HEK293 (cell line): ENCODE measurements at regions not wholly inside any gene's neighbourhood (a gene's known extent, or its start where the extent isn't known, plus 50 kb on each side); places are given as distances from the start of the nearest gene placed in this dataset.

Experiments used
- CTCF ChIA-PET: fragments of 350-600 bp; formaldehyde crosslinking; extraction: SDS; loops from one replicate; lab custom pipeline; 2021; ENCODE audit warnings: antibody characterized with exemption; lab: Yijun Ruan, JAX
- POLR2A ChIA-PET: fragments of 300-600 bp; formaldehyde crosslinking; extraction: SDS; loops from one replicate; lab custom pipeline; 2020; ENCODE audit warnings: antibody characterized with exemption, inconsistent platforms; lab: Yijun Ruan, JAX
- H3K27ac ChIP-seq: fragments of 200-500 bp; sonication (Bioruptor generic); 2 replicates; pipeline ENCODE4 v1.5.1; 2014; ENCODE audit warnings: low read depth, low read length, control low read depth, inconsistent platforms; ENCODE audit errors: extremely low read depth
- H3K36me3 ChIP-seq, 2 experiments: fragments of 200-500 bp in 1 of 2; sonication (Bioruptor generic) in 1 of 2; 1 replicate in 1 of 2; 2 replicates in 1 of 2; pipeline ENCODE4 v1.5.1; 2014 to 2017; ENCODE audit warnings: inconsistent platforms in 2 of 2, low read length in 2 of 2; ENCODE audit not compliant: control insufficient read depth in 2 of 2, insufficient read depth in 1 of 2
- H3K4me1 ChIP-seq: fragments of 200-500 bp; sonication (Bioruptor generic); 2 replicates; pipeline ENCODE4 v1.5.1; 2014; ENCODE audit warnings: mild to moderate bottlenecking, low read length, inconsistent platforms; ENCODE audit not compliant: control insufficient read depth, insufficient read depth
- H3K4me3 ChIP-seq: 2 replicates; pipeline ENCODE4 v1.5.1; 2011; ENCODE audit warnings: low read depth, mild to moderate bottlenecking, control low read depth, low read length, moderate library complexity
- H3K9me3 ChIP-seq: fragments of 200-500 bp; sonication (Bioruptor generic); 2 replicates; pipeline ENCODE4 v1.5.1; 2014; ENCODE audit warnings: low read depth, low read length, inconsistent platforms; ENCODE audit not compliant: control insufficient read depth, insufficient read depth
- GLI2 ChIP-seq: fragments of 450-650 bp; formaldehyde crosslinking; IDR thresholded peaks from 2 replicates; pipeline ENCODE4; 2017; ENCODE audit warnings: missing biosample characterization, missing genetic modification characterization, low read depth, borderline replicate concordance
- KLF16 ChIP-seq: fragments of 450-650 bp; formaldehyde crosslinking; IDR thresholded peaks from 2 replicates; pipeline ENCODE4 v1.5.1; 2017; ENCODE audit warnings: missing biosample characterization, missing genetic modification characterization
- OVOL3 ChIP-seq: fragments of 450-650 bp; formaldehyde crosslinking; IDR thresholded peaks from 2 replicates; pipeline ENCODE4 v1.5.1; 2016; ENCODE audit warnings: missing biosample characterization, missing genetic modification characterization
- SETDB1 ChIP-seq: IDR thresholded peaks from one replicate; pipeline ENCODE4 v1.6.1; 2017; ENCODE audit warnings: mild to moderate bottlenecking, low read length, moderate library complexity, mixed read lengths; ENCODE audit not compliant: insufficient read length
- TRIM28 ChIP-seq: IDR thresholded peaks from 2 replicates; pipeline ENCODE4 v1.6.1; 2011; ENCODE audit warnings: low read length, control low read depth, borderline replicate concordance
- ZNF132 ChIP-seq: fragments of 450-650 bp; formaldehyde crosslinking; IDR thresholded peaks from 2 replicates; pipeline ENCODE4 v1.5.1; 2017; ENCODE audit warnings: missing biosample characterization, missing genetic modification characterization, borderline replicate concordance
- ZNF140 ChIP-seq: fragments of 450-650 bp; formaldehyde crosslinking; IDR thresholded peaks from 2 replicates; pipeline ENCODE4 v1.5.1; 2016; ENCODE audit warnings: missing biosample characterization, missing genetic modification characterization
- ZNF221 ChIP-seq: fragments of 450-650 bp; formaldehyde crosslinking; IDR thresholded peaks from 2 replicates; pipeline ENCODE4 v1.5.1; 2017; ENCODE audit warnings: missing biosample characterization, missing genetic modification characterization, borderline replicate concordance
- ZNF302 ChIP-seq: fragments of 450-650 bp; formaldehyde crosslinking; IDR thresholded peaks from 2 replicates; pipeline ENCODE4 v1.5.1; 2016; ENCODE audit warnings: missing biosample characterization, missing genetic modification characterization, low read depth
- ZNF510 ChIP-seq: fragments of 450-650 bp; formaldehyde crosslinking; IDR thresholded peaks from 2 replicates; pipeline ENCODE4 v1.5.1; 2018; ENCODE audit warnings: mild to moderate bottlenecking, missing genetic modification characterization, missing biosample characterization; ENCODE audit not compliant: insufficient replicate concordance
- ZNF621 ChIP-seq: fragments of 450-650 bp; formaldehyde crosslinking; IDR thresholded peaks from 2 replicates; pipeline ENCODE4 v1.5.1; 2017; ENCODE audit warnings: missing biosample characterization, missing genetic modification characterization
- ZNF654 ChIP-seq: fragments of 450-650 bp; formaldehyde crosslinking; IDR thresholded peaks from 2 replicates; pipeline ENCODE4 v1.5.1; 2016; ENCODE audit warnings: low read depth, missing biosample characterization, missing genetic modification characterization
- ZNF658 ChIP-seq: fragments of 450-650 bp; formaldehyde crosslinking; IDR thresholded peaks from 2 replicates; pipeline ENCODE4; 2016; ENCODE audit warnings: missing biosample characterization, missing genetic modification characterization
- ZNF747 ChIP-seq: fragments of 450-650 bp; formaldehyde crosslinking; IDR thresholded peaks from 2 replicates; pipeline ENCODE4 v1.5.1; 2016; ENCODE audit warnings: missing biosample characterization, missing genetic modification characterization
- ZNF791 ChIP-seq: fragments of 450-650 bp; formaldehyde crosslinking; IDR thresholded peaks from 2 replicates; pipeline ENCODE4 v1.5.1; 2016; ENCODE audit warnings: missing biosample characterization, missing genetic modification characterization
- ZXDB ChIP-seq: fragments of 450-650 bp; formaldehyde crosslinking; IDR thresholded peaks from 2 replicates; pipeline ENCODE4 v1.5.1; 2016; ENCODE audit warnings: missing biosample characterization, missing genetic modification characterization
- TF ChIP-seq, protein P1 (sequence below): fragments of 450-650 bp; formaldehyde crosslinking; IDR thresholded peaks from 2 replicates; pipeline ENCODE4 v1.5.1; 2016; ENCODE audit warnings: missing biosample characterization, missing genetic modification characterization
- TF ChIP-seq, protein P2 (sequence below): fragments of 450-650 bp; formaldehyde crosslinking; IDR thresholded peaks from 2 replicates; pipeline ENCODE4 v1.5.0; 2017; ENCODE audit warnings: missing biosample characterization, missing genetic modification characterization, borderline replicate concordance

DNA sequence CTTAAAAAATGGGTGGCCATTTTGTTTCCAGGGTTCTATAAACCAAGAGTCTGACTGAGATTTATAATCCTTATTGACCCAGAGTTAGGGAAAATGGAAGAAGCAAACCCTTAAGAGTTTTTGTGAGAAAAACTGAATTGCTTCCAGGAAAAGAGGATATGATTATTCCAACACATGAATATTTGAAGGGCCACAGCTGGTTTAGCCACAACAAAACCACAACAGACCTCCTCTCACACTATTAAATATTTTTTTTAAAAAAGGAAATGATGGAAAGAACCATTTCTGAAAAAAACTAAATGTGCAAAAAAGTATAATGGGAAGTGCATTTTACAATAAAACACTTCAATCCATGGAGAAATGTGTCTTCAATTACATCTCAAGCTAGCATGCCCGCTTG is 182.7 kb downstream of the ETAA1 start:
- Histone ChIP-seq H3K9me3 (no peaks in the 10 kb centered on the region; the same call in 1 of the 2 replicates), H3K27ac (no peak overlapping the region), H3K4me3 (no peak overlapping the region), H3K4me1 (no peaks in the 10 kb centered on the region), H3K36me3 (no peaks in the 10 kb centered on the region)
- CTCF ChIA-PET = interaction anchor here (1.0 to 1.2 kb wide), 2 partner anchors 71 to 182 kb away, joined by 3 read pairs; partner anchors contain the start of gene ETAA1
- no peak for TF ChIP-seq ZNF221
- TF ChIP-seq ZNF302 (tag by site-specific recombination) = no peak
- no peak for TF ChIP-seq ZNF140 (tag by site-specific recombination)
- no peak for TF ChIP-seq GLI2 (tag by site-specific recombination)
- no peak for TF ChIP-seq ZNF747 (tag by site-specific recombination)
- TF ChIP-seq OVOL3 (tag by site-specific recombination) = no peak
- TF ChIP-seq ZNF132 (tag by site-specific recombination) = no peak
- no peak for TF ChIP-seq ZXDB (tag by site-specific recombination)
- TF ChIP-seq ZNF658 (tag by site-specific recombination) = no peak
- POLR2A ChIA-PET = no interaction called here

DNA sequence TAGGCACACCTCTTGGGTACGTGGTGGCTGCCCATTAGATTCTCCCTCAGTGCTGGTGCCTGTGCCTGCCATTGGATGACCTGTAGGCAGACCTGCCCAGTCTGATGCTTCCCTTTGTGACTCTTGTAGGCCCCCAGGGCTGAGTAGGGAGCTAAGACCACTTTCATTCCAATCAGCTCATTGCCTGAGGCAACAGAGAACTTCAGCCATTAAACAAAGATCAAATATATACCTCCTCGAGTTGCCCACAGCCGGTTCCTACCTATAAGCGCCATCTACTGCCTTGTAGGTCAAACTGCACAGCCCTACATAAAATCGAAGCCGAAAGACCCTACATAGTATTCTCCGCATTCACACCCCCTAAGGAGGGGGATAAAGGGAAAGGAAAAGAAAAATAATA is 184.6 kb downstream of the ETAA1 start:
- CTCF ChIA-PET = interaction anchor here (0.6 to 1.1 kb wide), 7 partner anchors 15 to 176 kb away, joined by 3 to 9 read pairs (median 3); no protein-coding TSS in a partner anchor
- Histone ChIP-seq H3K27ac (no peak overlapping the region), H3K4me3 (no peak overlapping the region), H3K36me3 (no peaks in the 10 kb centered on the region), H3K9me3 (no peaks in the 10 kb centered on the region; the same call in none of the 2 replicates), H3K4me1 (no peaks in the 10 kb centered on the region)
- POLR2A ChIA-PET = no interaction called here
- TF ChIP-seq ZNF621 (tag by site-specific recombination) (no peak), KLF16 (tag by site-specific recombination) (no peak), ZNF654 (tag by site-specific recombination) (peak; percentile 37)

DNA sequence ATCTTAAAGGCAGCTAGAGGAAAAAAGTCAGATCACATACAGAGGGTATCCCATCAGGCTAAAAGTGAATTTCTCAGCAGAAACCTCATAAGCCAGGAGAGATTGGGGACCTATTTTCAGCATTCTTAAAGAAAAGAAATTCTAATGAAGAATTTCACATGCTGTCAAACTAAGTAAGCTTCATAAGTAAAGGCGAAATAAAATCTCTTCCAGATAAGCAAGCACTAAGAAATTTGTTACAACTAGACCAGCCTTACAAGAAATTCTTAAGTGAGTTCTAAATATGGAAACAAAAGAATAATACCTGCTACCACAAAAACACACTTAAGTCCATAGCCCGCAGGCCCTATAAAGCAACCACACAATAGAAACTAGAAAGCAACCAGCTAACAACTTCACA is 186.1 kb downstream of the ETAA1 start:
- ChIA-PET CTCF (interaction anchor here (1.1 kb wide), 2 partner anchors 67 to 106 kb away, joined by 4 read pairs; no protein-coding TSS in a partner anchor), POLR2A (no interaction called here)
- no peaks in the 10 kb centered on the region; the same call in none of the 2 replicates for H3K9me3 ChIP-seq
- H3K36me3 ChIP-seq = no peaks in the 10 kb centered on the region
- no peak overlapping the region for H3K27ac ChIP-seq
- TF ChIP-seq ZNF791 (tag by site-specific recombination) = peak; percentile 86
- TF ChIP-seq, protein P1, sequence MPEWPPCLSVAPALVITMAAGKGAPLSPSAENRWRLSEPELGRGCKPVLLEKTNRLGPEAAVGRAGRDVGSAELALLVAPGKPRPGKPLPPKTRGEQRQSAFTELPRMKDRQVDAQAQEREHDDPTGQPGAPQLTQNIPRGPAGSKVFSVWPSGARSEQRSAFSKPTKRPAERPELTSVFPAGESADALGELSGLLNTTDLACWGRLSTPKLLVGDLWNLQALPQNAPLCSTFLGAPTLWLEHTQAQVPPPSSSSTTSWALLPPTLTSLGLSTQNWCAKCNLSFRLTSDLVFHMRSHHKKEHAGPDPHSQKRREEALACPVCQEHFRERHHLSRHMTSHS (tag by site-specific recombination) = no peak
- TF ChIP-seq ZNF510 (tag by site-specific recombination) = no peak
- TF ChIP-seq SETDB1 = peak; percentile 99
- TF ChIP-seq, protein P2, sequence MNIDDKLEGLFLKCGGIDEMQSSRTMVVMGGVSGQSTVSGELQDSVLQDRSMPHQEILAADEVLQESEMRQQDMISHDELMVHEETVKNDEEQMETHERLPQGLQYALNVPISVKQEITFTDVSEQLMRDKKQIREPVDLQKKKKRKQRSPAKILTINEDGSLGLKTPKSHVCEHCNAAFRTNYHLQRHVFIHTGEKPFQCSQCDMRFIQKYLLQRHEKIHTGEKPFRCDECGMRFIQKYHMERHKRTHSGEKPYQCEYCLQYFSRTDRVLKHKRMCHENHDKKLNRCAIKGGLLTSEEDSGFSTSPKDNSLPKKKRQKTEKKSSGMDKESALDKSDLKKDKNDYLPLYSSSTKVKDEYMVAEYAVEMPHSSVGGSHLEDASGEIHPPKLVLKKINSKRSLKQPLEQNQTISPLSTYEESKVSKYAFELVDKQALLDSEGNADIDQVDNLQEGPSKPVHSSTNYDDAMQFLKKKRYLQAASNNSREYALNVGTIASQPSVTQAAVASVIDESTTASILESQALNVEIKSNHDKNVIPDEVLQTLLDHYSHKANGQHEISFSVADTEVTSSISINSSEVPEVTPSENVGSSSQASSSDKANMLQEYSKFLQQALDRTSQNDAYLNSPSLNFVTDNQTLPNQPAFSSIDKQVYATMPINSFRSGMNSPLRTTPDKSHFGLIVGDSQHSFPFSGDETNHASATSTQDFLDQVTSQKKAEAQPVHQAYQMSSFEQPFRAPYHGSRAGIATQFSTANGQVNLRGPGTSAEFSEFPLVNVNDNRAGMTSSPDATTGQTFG = no peak
- TF ChIP-seq TRIM28 = 0 out of 2 replicates have a peak, but pooled peaks have one; percentile 62
- H3K4me1 ChIP-seq = no peaks in the 10 kb centered on the region
- H3K4me3 ChIP-seq = no peak overlapping the region
